ENCODE measurements at regions not wholly inside any gene's neighbourhood (a gene's known extent, or its start where the extent isn't known, plus 50 kb on each side); places are given as distances from the start of the nearest gene placed in this dataset.

GRCh38 chr14:34224221-34224620, 237.8 kb downstream of the SPTSSA start:
- no peak overlapping the region for H3K4me3 ChIP-seq (replicated peaks in 1 of 4; ENCODE audit: control extremely low read depth in 1 of 4, insufficient read depth in 1 of 4, low read depth in 3 of 4, low read length in 4 of 4)
- H3K27me3 ChIP-seq (ENCODE audit: control insufficient read depth, insufficient read depth, low read length): no peaks in the 10 kb centered on the region
- no peaks in the 10 kb centered on the region for H3K79me2 ChIP-seq (ENCODE audit: control insufficient read depth, insufficient read depth, low read length)
- H3K4me2 ChIP-seq (ENCODE audit: extremely low read depth, insufficient read depth, low read length): no peak overlapping the region
- no peaks in the 10 kb centered on the region for H3K36me3 ChIP-seq (ENCODE audit: control insufficient read depth, insufficient read depth, low read length)
- TF ChIP-seq EZH2 (IDR thresholded peaks at IDR 0.05; ENCODE audit: low read length, missing control alignments) (no peak), CTCF (conservative IDR thresholded peaks at IDR 0.05 in 1 of 2, IDR thresholded peaks at IDR 0.05 in 1 of 2; ENCODE audit: low read depth in 1 of 2, low read length in 2 of 2) (no peak)
- no peak overlapping the region for H3K9ac ChIP-seq (ENCODE audit: insufficient read depth, low read length)
- no peak overlapping the region for H2AFZ ChIP-seq (ENCODE audit: low read length)
- no peaks in the 10 kb centered on the region for H4K20me1 ChIP-seq (ENCODE audit: control insufficient read depth, extremely low read depth, insufficient read depth, low read length)
- DNase-seq (ENCODE audit: low read depth in 2 of 2): no peak
- no peak overlapping the region for H3K27ac ChIP-seq (ENCODE audit: insufficient read depth, low read length)
- no peaks in the 10 kb centered on the region for H3K9me3 ChIP-seq (ENCODE audit: control insufficient read depth, insufficient read depth, low read depth, low read length)
- H3K4me1 ChIP-seq (ENCODE audit: control insufficient read depth, extremely low read depth, insufficient read depth, low read length): no peaks in the 10 kb centered on the region

GRCh38 chr14:34223373-34224148, 238.5 kb downstream of the SPTSSA start:
- no peaks in the 10 kb centered on the region for H3K27me3 ChIP-seq (ENCODE audit: control insufficient read depth, insufficient read depth, low read length)
- no peak overlapping the region for H3K27ac ChIP-seq (ENCODE audit: insufficient read depth, low read length)
- H3K9me3 ChIP-seq (ENCODE audit: control insufficient read depth, insufficient read depth, low read depth, low read length): no peaks in the 10 kb centered on the region
- H3K79me2 ChIP-seq (ENCODE audit: control insufficient read depth, insufficient read depth, low read length): no peaks in the 10 kb centered on the region
- TF ChIP-seq EZH2 (IDR thresholded peaks at IDR 0.05; ENCODE audit: low read length, missing control alignments) (no peak), CTCF (conservative IDR thresholded peaks at IDR 0.05 in 1 of 2, IDR thresholded peaks at IDR 0.05 in 1 of 2; ENCODE audit: low read depth in 1 of 2, low read length in 2 of 2) (no peak)
- no peak overlapping the region for H3K4me3 ChIP-seq (replicated peaks in 1 of 4; ENCODE audit: control extremely low read depth in 1 of 4, insufficient read depth in 1 of 4, low read depth in 3 of 4, low read length in 4 of 4)
- H3K4me2 ChIP-seq (ENCODE audit: extremely low read depth, insufficient read depth, low read length): no peak overlapping the region
- no peak for DNase-seq (ENCODE audit: low read depth in 2 of 2)
- H3K9ac ChIP-seq (ENCODE audit: insufficient read depth, low read length): no peak overlapping the region
- no peaks in the 10 kb centered on the region for H3K36me3 ChIP-seq (ENCODE audit: control insufficient read depth, insufficient read depth, low read length)
- no peaks in the 10 kb centered on the region for H3K4me1 ChIP-seq (ENCODE audit: control insufficient read depth, extremely low read depth, insufficient read depth, low read length)
- no peak overlapping the region for H2AFZ ChIP-seq (ENCODE audit: low read length)
- no peaks in the 10 kb centered on the region for H4K20me1 ChIP-seq (ENCODE audit: control insufficient read depth, extremely low read depth, insufficient read depth, low read length)

GRCh38 chr14:34222867-34223266, 239.2 kb downstream of the SPTSSA start:
- Histone ChIP-seq H3K9ac (ENCODE audit: insufficient read depth, low read length) (no peak overlapping the region), H3K27ac (ENCODE audit: insufficient read depth, low read length) (no peak overlapping the region), H3K27me3 (ENCODE audit: control insufficient read depth, insufficient read depth, low read length) (no peaks in the 10 kb centered on the region), H2AFZ (ENCODE audit: low read length) (no peak overlapping the region), H3K79me2 (ENCODE audit: control insufficient read depth, insufficient read depth, low read length) (no peaks in the 10 kb centered on the region), H3K9me3 (ENCODE audit: control insufficient read depth, insufficient read depth, low read depth, low read length) (no peaks in the 10 kb centered on the region), H3K36me3 (ENCODE audit: control insufficient read depth, insufficient read depth, low read length) (no peaks in the 10 kb centered on the region), H3K4me1 (ENCODE audit: control insufficient read depth, extremely low read depth, insufficient read depth, low read length) (no peaks in the 10 kb centered on the region), H3K4me3 (replicated peaks in 1 of 4; ENCODE audit: control extremely low read depth in 1 of 4, insufficient read depth in 1 of 4, low read depth in 3 of 4, low read length in 4 of 4) (no peak overlapping the region), H3K4me2 (ENCODE audit: extremely low read depth, insufficient read depth, low read length) (no peak overlapping the region), H4K20me1 (ENCODE audit: control insufficient read depth, extremely low read depth, insufficient read depth, low read length) (no peaks in the 10 kb centered on the region)
- TF ChIP-seq CTCF (conservative IDR thresholded peaks at IDR 0.05 in 1 of 2, IDR thresholded peaks at IDR 0.05 in 1 of 2; ENCODE audit: low read depth in 1 of 2, low read length in 2 of 2) (no peak), EZH2 (IDR thresholded peaks at IDR 0.05; ENCODE audit: low read length, missing control alignments) (no peak)
- DNase-seq (ENCODE audit: low read depth in 2 of 2): no peak
